GM19035 (cell line): ENCODE measurements at regions not wholly inside any gene's neighbourhood (a gene's known extent, or its start where the extent isn't known, plus 50 kb on each side); places are given as distances from the start of the nearest gene placed in this dataset.

Experiments
- ATAC-seq: cut with Tn5 transposase; IDR thresholded peaks from one replicate; pipeline ENCODE4 v1.9.1; 2021; ENCODE audit not compliant: unreplicated experiment

DNA sequence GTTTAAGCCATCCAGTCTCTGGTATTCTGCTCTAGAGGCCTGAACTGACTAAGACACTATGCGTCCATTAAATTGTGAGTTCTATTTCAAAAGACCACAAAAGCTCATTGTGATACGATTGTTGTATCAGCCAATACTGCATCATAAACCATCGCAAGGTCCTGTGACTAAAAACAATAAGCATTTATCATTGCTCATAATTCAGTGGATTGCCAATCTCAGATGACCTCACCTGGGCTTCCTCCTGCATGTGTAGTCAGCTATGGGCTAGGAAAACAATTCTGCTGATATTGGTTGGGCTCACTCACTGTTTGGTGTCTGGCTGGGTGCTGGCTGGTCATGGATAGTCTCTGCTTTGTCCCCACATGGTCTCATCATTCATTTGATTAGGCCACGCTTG, 592.7 kb upstream of the BTBD3 start:
- ATAC-seq = no peak

DNA sequence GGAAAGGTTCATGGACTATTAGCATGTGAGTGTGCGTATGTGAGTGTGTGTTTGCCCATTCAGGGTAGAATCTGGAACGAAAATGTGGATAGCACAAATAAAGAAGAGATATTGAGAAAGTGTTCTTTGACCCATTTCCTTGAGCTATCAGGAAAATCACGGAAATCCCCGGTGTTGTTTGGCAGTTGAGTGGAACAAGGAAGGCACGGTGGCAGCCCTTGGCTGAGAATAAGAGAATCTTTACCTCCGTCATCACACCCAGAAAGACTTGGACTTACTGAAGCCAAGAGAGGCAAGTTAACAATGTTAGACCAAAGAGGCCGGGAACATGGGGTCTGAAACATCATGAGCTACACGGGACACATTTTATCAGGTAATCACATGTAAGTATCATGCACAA, 588.9 kb upstream of the BTBD3 start:
- no peak for ATAC-seq

DNA sequence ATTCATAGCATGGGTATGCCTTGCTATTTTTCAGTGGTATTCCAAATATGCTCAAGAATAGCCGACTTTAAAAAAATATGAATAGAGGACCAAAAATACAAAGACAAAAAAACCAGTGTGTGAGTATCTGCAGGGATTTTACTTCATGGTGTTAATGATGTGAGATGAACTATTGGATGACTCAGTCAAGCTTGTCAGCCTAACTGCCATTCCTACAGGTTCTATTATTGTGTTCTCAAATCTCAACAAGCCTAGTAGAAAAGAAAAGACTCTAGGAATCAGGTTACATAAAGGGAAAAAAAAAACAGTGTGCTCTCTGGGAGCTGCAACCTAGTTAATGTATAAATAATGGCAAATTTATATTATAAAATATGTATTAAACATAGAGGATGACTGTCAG, 588.4 kb upstream of the BTBD3 start:
- ATAC-seq = no peak

DNA sequence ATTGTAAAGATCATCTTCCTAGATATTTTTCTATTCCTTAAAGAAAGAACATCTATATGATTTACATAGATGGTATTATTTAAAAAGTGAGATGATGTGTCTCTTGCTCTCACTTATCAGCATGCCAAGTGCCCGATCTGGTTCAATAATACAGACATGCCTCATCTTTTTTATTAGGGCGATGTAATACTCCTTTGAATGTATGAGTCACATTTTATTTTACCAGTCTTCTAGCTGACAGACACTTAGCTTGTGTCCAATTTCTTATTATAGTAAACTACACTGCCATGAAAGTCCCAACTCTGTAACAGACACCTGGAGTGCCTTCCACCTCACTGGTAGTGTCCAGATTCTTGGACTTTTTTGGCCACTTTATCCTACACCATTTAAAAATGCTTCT, 586.6 kb upstream of the BTBD3 start:
- ATAC-seq = no peak

GRCh38 chr20:11332381-11332780, 585.3 kb upstream of the BTBD3 start:
- no peak for ATAC-seq

DNA sequence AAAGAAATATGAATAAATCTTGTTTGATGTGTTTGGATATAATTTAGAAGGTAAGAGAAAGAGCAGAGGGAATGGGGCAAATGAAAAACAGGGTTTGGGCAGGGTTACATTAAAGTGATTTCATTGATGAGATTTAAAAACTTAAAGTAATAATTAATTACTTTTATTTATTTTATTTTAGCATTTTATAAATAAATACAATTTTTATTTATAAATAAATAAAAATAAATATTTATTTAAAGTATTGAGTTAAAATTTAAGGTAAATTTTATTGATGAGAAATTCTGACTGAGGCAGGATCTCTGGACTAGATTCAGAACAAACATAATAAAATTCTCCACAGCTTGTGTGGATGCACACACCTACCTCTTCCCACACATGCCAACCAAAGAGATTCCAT, 584.1 kb upstream of the BTBD3 start:
- no peak for ATAC-seq

GRCh38 chr20:11337361-11338130, 580.1 kb upstream of the BTBD3 start:
- no peak for ATAC-seq

DNA sequence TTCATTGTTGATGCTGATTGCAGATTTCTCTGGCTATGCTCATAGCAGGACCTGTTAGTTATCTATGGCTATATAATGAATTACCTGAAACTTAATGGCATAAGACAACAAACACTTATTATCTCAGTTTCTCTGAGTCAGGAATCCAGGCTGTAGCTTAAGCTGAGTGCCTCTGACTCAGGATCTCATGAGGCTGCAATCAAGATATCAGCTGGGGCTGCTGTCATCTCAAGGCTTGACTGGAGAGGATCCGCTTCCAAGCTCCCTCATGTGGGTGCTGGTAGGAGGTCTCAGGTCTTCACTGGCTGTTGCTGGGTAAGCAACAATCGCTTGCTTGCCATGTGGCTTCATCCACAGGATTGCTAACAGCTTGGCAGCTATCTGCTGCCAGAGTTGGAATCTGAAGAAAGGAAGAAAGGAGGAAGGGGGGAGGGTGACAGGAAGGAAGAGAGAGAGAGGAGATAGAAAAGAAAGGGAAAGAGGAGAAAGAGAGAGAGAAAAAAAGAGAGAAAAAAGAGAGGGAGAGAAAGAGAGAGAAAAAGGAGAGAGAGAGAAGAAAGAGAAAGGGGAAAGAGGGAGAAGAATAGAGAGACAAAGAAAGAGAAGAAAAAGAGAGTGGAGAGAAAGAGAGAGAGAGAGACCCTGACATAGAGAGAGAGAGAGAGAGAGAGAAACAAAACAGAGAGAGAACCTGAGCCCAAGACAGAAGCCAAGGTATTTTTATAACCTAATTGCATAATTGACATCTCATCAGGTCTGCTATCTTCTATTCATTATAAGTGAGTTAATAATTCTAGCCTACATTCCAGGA, 579.0 kb upstream of the BTBD3 start:
- no peak for ATAC-seq

DNA sequence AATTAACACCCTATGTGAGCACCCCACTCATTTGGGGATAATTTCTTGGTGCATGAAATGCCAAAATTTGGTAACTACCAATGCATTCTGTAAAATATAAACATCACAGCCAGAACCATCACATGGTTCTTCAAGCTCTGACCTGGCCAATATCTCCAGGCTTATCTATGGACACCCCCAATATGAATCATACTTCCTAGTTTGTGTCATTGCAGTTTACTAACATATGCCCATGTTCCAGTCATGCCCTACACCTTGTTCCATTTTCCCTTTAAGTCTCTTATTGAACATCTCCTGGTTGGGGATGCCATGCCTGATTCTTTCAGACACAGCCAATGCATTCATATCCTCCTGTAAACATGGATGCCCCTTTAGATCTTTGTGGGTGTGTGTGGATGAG, 572.8 kb upstream of the BTBD3 start:
- no peak for ATAC-seq

- ATAC-seq = no peak
Observed at GRCh38 chr20:11347738-11348137, 570.0 kb upstream of the BTBD3 start.

DNA sequence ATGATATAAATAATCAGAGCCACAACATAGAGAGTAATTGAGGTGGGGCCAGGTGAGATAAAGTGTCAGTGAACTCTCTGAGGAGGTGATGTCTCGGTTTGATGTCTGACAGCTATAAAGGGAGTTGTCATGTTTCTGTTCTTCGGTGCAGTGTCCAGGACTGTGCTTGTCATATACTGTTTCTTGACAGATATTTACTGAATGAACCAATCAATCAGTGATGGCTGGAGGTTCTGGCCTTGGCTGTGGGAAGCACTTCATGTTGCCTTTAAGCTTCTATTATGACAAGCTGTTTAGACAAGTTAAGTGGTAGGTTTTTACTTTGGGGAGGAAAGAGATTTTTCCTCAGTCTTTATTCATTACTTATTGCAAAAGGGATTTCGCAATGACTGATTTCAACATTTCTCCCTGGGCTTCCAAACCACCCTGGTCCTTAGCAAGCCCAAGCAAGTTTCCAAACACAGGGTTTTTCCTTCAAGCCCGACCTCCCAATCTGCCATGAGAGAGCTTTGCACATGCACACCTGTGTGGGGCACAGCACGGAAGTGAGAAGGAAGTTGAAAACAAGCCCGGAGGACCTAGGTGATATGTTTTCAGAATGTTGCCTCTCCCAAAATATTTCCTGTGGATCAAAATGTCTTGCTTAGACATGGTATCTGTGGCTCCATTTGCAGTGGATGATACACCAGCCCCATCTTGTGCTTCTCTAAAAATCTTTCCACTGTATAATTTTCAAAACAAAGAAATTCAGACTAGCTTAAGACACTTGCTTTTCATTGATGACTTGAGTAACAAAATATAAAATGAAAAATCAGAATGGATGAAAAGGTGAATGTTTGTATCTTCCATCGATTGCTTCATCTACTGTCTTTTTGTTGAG, 567.3 kb upstream of the BTBD3 start:
- no peak for ATAC-seq

GRCh38 chr20:11352041-11352440, 565.7 kb upstream of the BTBD3 start:
- no peak for ATAC-seq

GRCh38 chr20:11354846-11355245, 562.8 kb upstream of the BTBD3 start:
- no peak for ATAC-seq

DNA sequence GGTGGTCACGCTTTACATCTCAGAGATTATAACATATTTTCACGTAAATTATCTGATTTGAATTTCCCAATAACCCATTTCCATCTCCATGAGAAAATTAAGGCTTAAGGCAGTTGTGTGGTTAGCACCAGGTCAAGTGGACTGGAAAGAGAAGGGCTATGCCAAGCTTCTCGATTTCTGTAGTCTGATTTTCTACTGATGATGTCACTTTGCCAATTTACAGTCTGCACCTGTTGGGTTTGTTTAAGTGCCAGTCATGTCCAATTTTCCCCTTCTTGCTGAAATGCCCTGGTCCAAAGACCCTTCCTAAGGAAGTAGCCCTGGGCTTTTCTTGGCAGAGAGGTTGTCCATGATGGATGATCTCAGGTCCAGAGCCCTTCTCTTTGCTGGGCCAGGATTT, 562.3 kb upstream of the BTBD3 start:
- ATAC-seq = no peak

DNA sequence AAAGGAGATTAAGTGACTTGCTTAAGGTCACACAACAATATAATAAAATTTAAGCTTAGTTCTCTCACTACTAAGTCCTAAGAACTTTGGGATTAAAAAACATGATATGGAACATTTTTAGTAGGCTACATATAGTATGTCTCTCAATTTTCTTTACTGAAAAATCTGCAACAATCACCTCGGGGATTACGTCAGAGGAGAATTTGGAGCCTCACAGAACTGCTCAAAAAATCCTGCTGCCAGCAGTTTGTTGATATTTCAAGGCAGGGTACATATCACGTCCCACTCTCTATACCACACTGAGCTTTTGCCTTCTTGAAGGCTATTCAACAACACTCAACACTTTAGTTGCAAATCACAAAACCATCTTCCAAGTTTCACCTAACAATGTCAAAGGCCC, 561.6 kb upstream of the BTBD3 start:
- ATAC-seq = no peak

GRCh38 chr20:11362450-11362849, 555.2 kb upstream of the BTBD3 start:
- ATAC-seq = no peak

- ATAC-seq = no peak
Observed at GRCh38 chr20:11364736-11365135, 553.0 kb upstream of the BTBD3 start.

DNA sequence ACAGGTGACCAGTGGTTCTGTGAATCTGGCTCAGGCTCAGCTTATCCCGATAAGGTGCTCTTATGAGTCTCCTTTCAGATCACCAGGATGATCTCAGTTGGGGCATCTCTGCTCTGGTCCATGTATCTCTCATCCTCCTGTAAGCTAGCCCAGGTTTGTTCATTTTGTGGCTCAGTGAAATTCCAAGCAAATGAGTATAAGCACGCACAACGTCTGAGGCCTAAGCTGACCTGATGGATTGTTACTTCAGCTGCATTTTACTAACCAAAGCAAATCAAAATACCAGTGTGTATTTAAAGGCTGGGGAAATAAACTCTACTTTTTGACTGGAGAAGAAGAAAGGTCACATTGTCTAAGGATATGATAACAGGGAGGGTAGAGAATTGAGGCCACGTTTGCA, 551.0 kb upstream of the BTBD3 start:
- no peak for ATAC-seq

DNA sequence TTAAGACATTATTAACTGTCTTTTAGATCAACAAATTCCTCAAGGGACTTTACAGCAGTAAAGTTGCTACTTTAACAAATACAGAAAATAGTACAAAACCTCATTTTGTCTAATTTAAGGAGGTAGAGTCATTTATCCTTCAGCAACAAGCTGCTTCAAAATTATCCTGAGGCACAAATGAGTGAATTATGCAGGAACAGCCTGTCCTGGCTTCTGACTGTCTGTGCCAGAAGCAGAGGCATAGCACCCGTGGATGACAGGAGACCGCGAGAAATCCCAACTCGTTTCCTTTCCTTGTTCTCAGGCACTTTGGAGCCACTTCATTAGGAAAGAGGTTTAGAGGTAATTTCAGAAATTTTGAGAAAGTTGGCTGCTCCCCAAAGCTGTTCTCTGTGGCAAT, 549.2 kb upstream of the BTBD3 start:
- ATAC-seq = no peak

GRCh38 chr20:11368965-11369711, 548.6 kb upstream of the BTBD3 start:
- ATAC-seq = no peak

DNA sequence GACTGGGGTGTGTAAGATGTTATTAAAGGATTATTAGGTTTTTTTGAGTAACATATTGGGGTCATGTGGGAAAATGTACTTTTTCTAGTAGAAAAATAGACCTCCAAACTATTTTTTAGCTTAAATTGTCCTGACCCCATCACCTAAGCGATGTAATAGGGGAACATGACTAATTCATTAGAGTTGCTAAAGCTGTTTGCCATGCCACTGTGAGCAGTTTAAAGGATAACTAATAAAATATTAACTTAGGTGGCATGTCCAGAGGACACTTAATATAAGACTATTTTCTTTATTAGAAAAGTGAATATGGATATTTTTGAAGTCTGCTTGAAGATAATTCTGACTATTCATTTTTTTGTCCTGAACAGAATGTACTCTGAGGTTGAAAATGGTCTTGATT, 545.9 kb upstream of the BTBD3 start:
- no peak for ATAC-seq
